SK-N-MC (cell line): ENCODE measurements at regions not wholly inside any gene's neighbourhood (a gene's known extent, or its start where the extent isn't known, plus 50 kb on each side); places are given as distances from the start of the nearest gene placed in this dataset.

ENCODE experiments used
- EZH2 ChIP-seq: fragments of 200-600 bp; sonication (generic); IDR thresholded peaks from one replicate; pipeline ENCODE4 v1.6.1; 2017; ENCODE audit warnings: antibody characterized with exemption
- POLR2AphosphoS5 ChIP-seq: IDR thresholded peaks from 2 replicates; pipeline ENCODE4 v1.6.1; 2012; ENCODE audit warnings: mild to moderate bottlenecking, low read depth, low read length, borderline replicate concordance

DNA sequence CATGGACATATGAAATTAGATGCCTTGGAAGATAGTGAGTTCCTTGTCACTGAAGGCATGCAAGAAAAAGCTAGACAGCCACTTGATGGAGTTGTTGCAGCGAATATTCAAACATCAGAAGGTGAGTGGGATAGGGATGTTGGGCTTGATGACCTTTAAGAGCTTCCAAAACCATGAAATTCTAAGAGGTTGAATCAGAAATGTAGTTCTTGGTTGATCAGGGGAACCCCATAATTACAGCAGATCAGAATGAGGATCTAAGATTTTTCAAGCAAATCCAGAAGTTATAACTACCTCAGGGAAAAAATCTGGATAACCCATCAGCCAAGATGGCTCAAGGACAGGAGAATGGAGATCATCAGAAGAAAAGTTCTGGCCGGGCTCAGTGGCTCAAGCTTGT lies 244.3 kb upstream of the NR4A3 start:
- TF ChIP-seq POLR2AphosphoS5: no peak
- no peak for TF ChIP-seq EZH2
